IMR-90 (cell line): ENCODE measurements at regions not wholly inside any gene's neighbourhood (a gene's known extent, or its start where the extent isn't known, plus 50 kb on each side); places are given as distances from the start of the nearest gene placed in this dataset.

ENCODE experiments used
- ATAC-seq: fragments of 200-7000 bp; cut with Tn5 transposase; 2 replicates; pipeline ENCODE4 v1.9.1; 2020; ENCODE audit warnings: low read depth, mild to moderate bottlenecking, moderate library complexity
- BruUV-seq: library from RNA; stranded (reverse); fragments of 400-500 nt; replicated peaks from 2 replicates; lab custom pipeline; 2021; lab: Mats Ljungman, UMichigan
- CTCF ChIA-PET: fragments of 300-600 bp; formaldehyde crosslinking; extraction: SDS; loops from one replicate; lab custom pipeline; 2021; ENCODE audit warnings: antibody characterized with exemption; lab: Yijun Ruan, JAX
- POLR2A ChIA-PET: fragments of 300-600 bp; sonication (Branson Sonifier 250); formaldehyde crosslinking; loops from one replicate; lab custom pipeline; 2022; ENCODE audit warnings: antibody characterized with exemption; ENCODE audit not compliant: unreplicated experiment; lab: Charles Lee
- DNase-seq: peaks from one replicate; pipeline ENCODE4 v3.0.0; 2013
- H2AFZ ChIP-seq: replicated peaks from 2 replicates; pipeline ENCODE3; 2013; ENCODE audit warnings: low read length, mild to moderate bottlenecking; ENCODE audit not compliant: poor library complexity
- H2AK5ac ChIP-seq: 2 replicates; pipeline ENCODE4 v1.6.1; 2013; ENCODE audit warnings: low read depth, low read length, inconsistent platforms
- H2AK9ac ChIP-seq: replicated peaks from 2 replicates; pipeline ENCODE3; 2013; ENCODE audit warnings: mild to moderate bottlenecking, low read depth, low read length, moderate library complexity; ENCODE audit not compliant: poor library complexity
- H2BK120ac ChIP-seq: 2 replicates; pipeline ENCODE4 v1.6.1; 2013; ENCODE audit warnings: low read depth, low read length, inconsistent platforms
- H2BK15ac ChIP-seq: 3 replicates; pipeline ENCODE4 v1.6.1; 2013; ENCODE audit warnings: low read depth, low read length, inconsistent platforms
- H2BK20ac ChIP-seq: 2 replicates; pipeline ENCODE4 v1.6.1; 2013; ENCODE audit warnings: low read depth, mild to moderate bottlenecking, inconsistent platforms, low read length, moderate library complexity
- H2BK5ac ChIP-seq: 2 replicates; pipeline ENCODE4 v1.6.1; 2013; ENCODE audit warnings: mild to moderate bottlenecking, low read depth, low read length, inconsistent platforms; ENCODE audit not compliant: poor library complexity, severe bottlenecking
- H3K14ac ChIP-seq: replicated peaks from 2 replicates; pipeline ENCODE4 v1.6.1; 2013; ENCODE audit warnings: low read depth, low read length, inconsistent platforms
- H3K18ac ChIP-seq: 2 replicates; pipeline ENCODE4 v1.6.1; 2013; ENCODE audit warnings: low read depth, low read length, control low read depth
- H3K23ac ChIP-seq: 2 replicates; pipeline ENCODE4 v1.6.1; 2013; ENCODE audit warnings: low read depth, low read length, inconsistent platforms
- H3K27ac ChIP-seq: 2 replicates; pipeline ENCODE4 v1.5.1; 2013; ENCODE audit warnings: mild to moderate bottlenecking, control low read depth, low read length; ENCODE audit not compliant: insufficient read depth
- H3K27me3 ChIP-seq: 2 replicates; pipeline ENCODE4 v1.6.1; 2013; ENCODE audit warnings: low read length; ENCODE audit not compliant: control insufficient read depth, insufficient read depth
- H3K36me3 ChIP-seq: 2 replicates; pipeline ENCODE4 v1.6.1; 2013; ENCODE audit warnings: low read length, mixed read lengths; ENCODE audit not compliant: control insufficient read depth, insufficient read depth
- H3K4ac ChIP-seq: 2 replicates; pipeline ENCODE4 v1.6.1; 2013; ENCODE audit warnings: low read depth, low read length, inconsistent platforms
- H3K4me1 ChIP-seq: 2 replicates; pipeline ENCODE4 v1.6.1; 2013; ENCODE audit warnings: low read length, mixed read lengths; ENCODE audit not compliant: control insufficient read depth, insufficient read depth
- H3K4me2 ChIP-seq: 2 replicates; pipeline ENCODE4 v1.6.1; 2013; ENCODE audit warnings: low read depth, mild to moderate bottlenecking, control low read depth, low read length, moderate library complexity
- H3K4me3 ChIP-seq: 2 replicates; pipeline ENCODE4 v1.5.1; 2013; ENCODE audit warnings: low read depth, mild to moderate bottlenecking, control low read depth, low read length, moderate library complexity; ENCODE audit not compliant: insufficient read depth
- H3K56ac ChIP-seq: 2 replicates; pipeline ENCODE4 v1.6.1; 2013; ENCODE audit warnings: low read length, inconsistent platforms; ENCODE audit not compliant: insufficient read depth; ENCODE audit errors: extremely low read depth
- H3K79me1 ChIP-seq, 2 experiments: 2 replicates each; pipeline ENCODE4 v1.6.1; 2013; ENCODE audit warnings: low read length in 2 of 2, inconsistent platforms in 1 of 2, low read depth in 1 of 2
- H3K9ac ChIP-seq: 2 replicates; pipeline ENCODE4 v1.6.1; 2013; ENCODE audit warnings: low read depth, low read length, control low read depth
- H3K9me1 ChIP-seq: 2 replicates; pipeline ENCODE4 v1.6.1; 2013; ENCODE audit warnings: low read length, inconsistent platforms; ENCODE audit not compliant: insufficient read depth
- H3K9me3 ChIP-seq: 2 replicates; pipeline ENCODE4 v1.6.1; 2013; ENCODE audit warnings: low read length; ENCODE audit not compliant: control insufficient read depth, insufficient read depth
- H4K20me1 ChIP-seq: 2 replicates; pipeline ENCODE4 v1.6.1; 2013; ENCODE audit warnings: low read length, inconsistent platforms; ENCODE audit not compliant: insufficient read depth
- H4K5ac ChIP-seq: 2 replicates; pipeline ENCODE4 v1.6.1; 2013; ENCODE audit warnings: mild to moderate bottlenecking, low read depth, low read length, control low read depth
- H4K8ac ChIP-seq, 2 experiments: 2 replicates each; pipeline ENCODE4 v1.6.1; 2013; ENCODE audit warnings: low read depth in 2 of 2, low read length in 2 of 2, control low read depth in 1 of 2, inconsistent platforms in 1 of 2
- H4K91ac ChIP-seq: 2 replicates; pipeline ENCODE4 v1.6.1; 2013; ENCODE audit warnings: low read depth, low read length, inconsistent platforms; ENCODE audit not compliant: insufficient read depth
- CEBPB ChIP-seq: IDR thresholded peaks from 2 replicates; pipeline ENCODE4 v1.6.1; 2012; ENCODE audit warnings: low read depth, low read length, improper control_type of control experiment
- FOS ChIP-seq: fragments of 150-350 bp; IDR thresholded peaks from 2 replicates; pipeline ENCODE4 v1.6.1; 2016; ENCODE audit warnings: low read depth, low read length
- NFE2L2 ChIP-seq: fragments of 150-350 bp; IDR thresholded peaks from 2 replicates; pipeline ENCODE4 v1.6.1; 2016; ENCODE audit warnings: low read depth, mild to moderate bottlenecking, low read length
- RFX5 ChIP-seq: IDR thresholded peaks from 2 replicates; pipeline ENCODE4 v1.8.0; 2012; ENCODE audit warnings: low read depth, mild to moderate bottlenecking, low read length, moderate library complexity
- dilution Hi-C: fragments of 300-500 bp; cut with HindIII; formaldehyde crosslinking; loops from one replicate; pipeline ENCODE4 v1.14.3; 2018; ENCODE audit warnings: low sequenced_read_pairs; ENCODE audit not compliant: unreplicated experiment
- in situ Hi-C: fragments of 300-500 bp; cut with MboI; formaldehyde crosslinking; loops from 3 replicates; pipeline ENCODE4 v1.14.3; 2019; ENCODE audit warnings: low sequenced_read_pairs, inconsistent platforms, mixed read lengths
- intact Hi-C: fragments of 100-400 bp; cut with micrococcal nuclease; formaldehyde crosslinking; loops from 2 replicates; pipeline ENCODE4 v1.10.0; 2022

DNA sequence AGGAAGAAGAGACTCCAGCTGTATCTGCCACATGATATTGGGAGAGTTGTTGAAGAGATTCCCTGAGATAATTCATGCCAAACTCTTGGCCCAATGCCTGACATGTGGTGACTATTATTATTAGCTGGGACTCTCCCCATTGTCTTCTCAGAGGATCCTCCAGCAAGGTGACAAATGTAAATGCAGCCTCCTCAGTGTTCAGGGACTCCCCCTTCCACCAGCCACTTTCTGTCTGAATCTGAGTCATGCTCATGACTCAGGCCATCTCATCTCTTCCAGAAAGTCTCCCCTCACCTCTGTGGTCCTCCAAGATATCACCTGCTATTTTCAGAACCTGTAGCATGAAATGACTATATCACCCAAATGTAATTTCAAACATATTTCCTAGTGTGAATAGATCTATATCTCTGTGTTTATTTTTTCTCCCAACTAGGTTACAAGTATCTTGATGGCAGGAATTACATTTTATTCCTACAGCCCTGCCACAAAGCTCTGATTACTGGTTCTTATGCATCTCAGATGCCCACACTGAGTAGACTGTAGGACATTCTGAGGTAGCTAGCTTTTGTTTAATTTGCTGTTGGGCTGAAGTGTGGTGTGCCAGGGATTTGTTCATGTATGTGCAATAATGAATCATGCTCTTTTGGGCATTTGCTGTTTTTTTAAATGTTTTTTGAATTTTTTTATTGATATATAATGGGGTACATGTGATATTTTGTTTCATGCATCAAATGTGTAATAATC lies 126.6 kb upstream of the IL12B start:
- Histone ChIP-seq H2BK120ac (no peak overlapping the region), H3K14ac (no peak overlapping the region), H3K36me3 (no peaks in the 10 kb centered on the region), H3K27ac (no peak overlapping the region), H2AK9ac (no peak overlapping the region), H3K27me3 (no peaks in the 10 kb centered on the region), H2AK5ac (no peak overlapping the region), H3K18ac (no peak overlapping the region), H2BK15ac (0 out of 3 replicates have a peak overlapping the region, but pooled peaks have one; percentile 34), H2AFZ (no peak overlapping the region), H3K9me3 (no peaks in the 10 kb centered on the region), H3K79me1 (no peaks in the 10 kb centered on the region), H3K23ac (no peak overlapping the region), H3K56ac (no peak overlapping the region), H2BK20ac (peak overlapping the region; percentile 17; the same call in 1 of the 2 replicates), H2BK5ac (no peak overlapping the region), H3K4me3 (no peak overlapping the region), H3K4me1 (peaks cover 6% of the 10 kb centered on the region), H3K9ac (no peak overlapping the region), H4K8ac (no peak overlapping the region), H3K9me1 (peaks cover 9% of the 10 kb centered on the region), H4K20me1 (no peaks in the 10 kb centered on the region), H3K4me2 (no peak overlapping the region), H4K91ac (no peak overlapping the region), H3K4ac (no peak overlapping the region), H4K5ac (no peak overlapping the region)
- POLR2A ChIA-PET: no interaction called here
- peak; percentile 42; the same call in 1 of the 2 replicates for ATAC-seq
- peak; percentile 12; the same call in 1 of the 2 replicates for TF ChIP-seq NFE2L2
- TF ChIP-seq RFX5: no peak
- peak; percentile 62 for TF ChIP-seq FOS
- TF ChIP-seq CEBPB: 0 out of 2 replicates have a peak, but pooled peaks have one; percentile 7
- dilution Hi-C loops: no loop called here
- intact Hi-C loops: no loop called here
- in situ Hi-C loops: no loop called here
- CTCF ChIA-PET: interaction anchor here (0.6 to 1.0 kb wide), 2 partner anchors 270 to 288 kb away, joined by 3 read pairs; no protein-coding TSS in a partner anchor
- DNase-seq: peak; percentile 59
- BruUV-seq: no TSS peak
